A673 (cell line): ENCODE measurements at regions not wholly inside any gene's neighbourhood (a gene's known extent, or its start where the extent isn't known, plus 50 kb on each side); places are given as distances from the start of the nearest gene placed in this dataset.

Source experiments
- BruUV-seq: library from RNA; stranded (reverse); fragments of 400-500 nt; replicated peaks from 2 replicates; lab custom pipeline; 2021; lab: Mats Ljungman, UMichigan
- CTCF ChIA-PET: fragments of 300-600 bp; sonication (Branson Sonifier 250); formaldehyde crosslinking; loops from one replicate; lab custom pipeline; 2022; ENCODE audit warnings: antibody characterized with exemption; lab: Charles Lee
- POLR2A ChIA-PET: fragments of 300-600 bp; sonication (Branson Sonifier 250); formaldehyde crosslinking; loops from one replicate; lab custom pipeline; 2022; ENCODE audit warnings: antibody characterized with exemption; ENCODE audit not compliant: low non-redundant PET; lab: Charles Lee
- DNase-seq: peaks from one replicate; pipeline ENCODE4 v3.0.0-alpha.2; 2015; ENCODE audit warnings: low spot score
- H3K27ac ChIP-seq: fragments of 200-600 bp; sonication (generic); 2 replicates; pipeline ENCODE4 v1.5.1; 2016; ENCODE audit warnings: mixed run types, low read depth, mild to moderate bottlenecking, mixed read lengths, antibody characterized with exemption, low read length; ENCODE audit not compliant: poor library complexity, severe bottlenecking
- H3K27me3 ChIP-seq: fragments of 200-600 bp; sonication (generic); replicated peaks from 2 replicates; pipeline ENCODE4 v1.6.1; 2017; ENCODE audit warnings: mixed run types, low read depth, mild to moderate bottlenecking, mixed read lengths, antibody characterized with exemption, low read length; ENCODE audit not compliant: insufficient read depth, poor library complexity
- H3K36me3 ChIP-seq: fragments of 200-600 bp; sonication (generic); 2 replicates; pipeline ENCODE4 v1.6.1; 2016; ENCODE audit warnings: mixed run types, mild to moderate bottlenecking, mixed read lengths, antibody characterized with exemption, low read length; ENCODE audit not compliant: insufficient read depth, poor library complexity, severe bottlenecking
- H3K4me1 ChIP-seq: fragments of 200-600 bp; sonication (generic); 2 replicates; pipeline ENCODE4 v1.6.1; 2017; ENCODE audit warnings: mixed run types, mild to moderate bottlenecking, mixed read lengths, antibody characterized with exemption, low read length; ENCODE audit not compliant: insufficient read depth, poor library complexity, severe bottlenecking
- H3K4me3 ChIP-seq: fragments of 200-600 bp; sonication (generic); 2 replicates; pipeline ENCODE4 v1.5.1; 2016; ENCODE audit warnings: low read depth, mixed run types, mild to moderate bottlenecking, mixed read lengths, low read length; ENCODE audit not compliant: poor library complexity, severe bottlenecking
- H3K9me3 ChIP-seq: fragments of 200-600 bp; sonication (generic); 2 replicates; pipeline ENCODE4 v1.6.1; 2016; ENCODE audit warnings: mixed run types, low read depth, mild to moderate bottlenecking, mixed read lengths, antibody characterized with exemption, low read length; ENCODE audit not compliant: poor library complexity, severe bottlenecking
- EZH2 ChIP-seq: fragments of 200-600 bp; sonication (generic); IDR thresholded peaks from 2 replicates; pipeline ENCODE4 v1.6.1; 2017; ENCODE audit warnings: borderline replicate concordance, low read depth, mild to moderate bottlenecking, mixed read lengths, antibody characterized with exemption, low read length; ENCODE audit not compliant: poor library complexity, severe bottlenecking
- intact Hi-C: fragments of 100-400 bp; cut with micrococcal nuclease; formaldehyde crosslinking; loops from one replicate; pipeline ENCODE4 v1.10.0; 2022; ENCODE audit not compliant: unreplicated experiment
- TF ChIP-seq, protein P1 (sequence below): fragments of 300-800, 200-600 bp; sonication (generic); conservative IDR thresholded peaks from 2 replicates; pipeline ENCODE4 v1.5.1; 2017; ENCODE audit warnings: low read depth, mild to moderate bottlenecking, antibody characterized with exemption, low read length, moderate library complexity, mixed read lengths

DNA sequence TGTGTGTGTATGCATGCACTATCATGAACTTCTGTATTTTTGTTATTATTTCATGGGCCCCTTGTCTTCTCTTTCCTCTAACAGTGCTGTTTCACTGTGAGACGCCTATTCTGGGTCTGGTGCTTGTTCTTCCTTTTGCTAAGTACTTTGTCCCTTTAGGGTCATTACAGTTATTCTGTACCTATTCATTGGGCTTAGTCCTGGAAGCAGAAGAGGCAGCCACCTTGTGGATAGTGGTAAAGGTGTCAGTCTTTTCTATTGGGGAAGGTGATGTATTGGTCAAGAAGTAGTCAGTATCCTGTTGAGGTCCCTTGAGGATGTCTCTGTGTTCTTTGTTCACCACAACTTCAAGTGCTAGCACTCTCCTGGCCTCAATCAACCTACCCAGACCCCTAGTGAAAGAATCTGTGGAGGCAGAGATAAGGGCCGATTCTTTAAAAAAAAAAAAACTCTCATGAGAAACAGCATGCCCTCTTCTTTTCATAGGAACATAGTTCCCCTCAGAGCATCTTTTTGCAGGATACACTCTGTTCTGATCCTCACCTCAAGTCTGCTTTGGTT, 593.8 kb downstream of the SPRY1 start:
- Histone ChIP-seq H3K36me3 (no peaks in the 10 kb centered on the region), H3K27ac (no peak overlapping the region), H3K4me3 (no peak overlapping the region), H3K27me3 (no peaks in the 10 kb centered on the region), H3K9me3 (no peaks in the 10 kb centered on the region), H3K4me1 (no peaks in the 10 kb centered on the region)
- CTCF ChIA-PET = no interaction called here
- POLR2A ChIA-PET = no interaction called here
- TF ChIP-seq EZH2 = no peak
- TF ChIP-seq, protein P1, sequence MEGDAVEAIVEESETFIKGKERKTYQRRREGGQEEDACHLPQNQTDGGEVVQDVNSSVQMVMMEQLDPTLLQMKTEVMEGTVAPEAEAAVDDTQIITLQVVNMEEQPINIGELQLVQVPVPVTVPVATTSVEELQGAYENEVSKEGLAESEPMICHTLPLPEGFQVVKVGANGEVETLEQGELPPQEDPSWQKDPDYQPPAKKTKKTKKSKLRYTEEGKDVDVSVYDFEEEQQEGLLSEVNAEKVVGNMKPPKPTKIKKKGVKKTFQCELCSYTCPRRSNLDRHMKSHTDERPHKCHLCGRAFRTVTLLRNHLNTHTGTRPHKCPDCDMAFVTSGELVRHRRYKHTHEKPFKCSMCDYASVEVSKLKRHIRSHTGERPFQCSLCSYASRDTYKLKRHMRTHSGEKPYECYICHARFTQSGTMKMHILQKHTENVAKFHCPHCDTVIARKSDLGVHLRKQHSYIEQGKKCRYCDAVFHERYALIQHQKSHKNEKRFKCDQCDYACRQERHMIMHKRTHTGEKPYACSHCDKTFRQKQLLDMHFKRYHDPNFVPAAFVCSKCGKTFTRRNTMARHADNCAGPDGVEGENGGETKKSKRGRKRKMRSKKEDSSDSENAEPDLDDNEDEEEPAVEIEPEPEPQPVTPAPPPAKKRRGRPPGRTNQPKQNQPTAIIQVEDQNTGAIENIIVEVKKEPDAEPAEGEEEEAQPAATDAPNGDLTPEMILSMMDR = no peak
- BruUV-seq = no TSS peak
- intact Hi-C loops = no loop called here
- no peak for DNase-seq

DNA sequence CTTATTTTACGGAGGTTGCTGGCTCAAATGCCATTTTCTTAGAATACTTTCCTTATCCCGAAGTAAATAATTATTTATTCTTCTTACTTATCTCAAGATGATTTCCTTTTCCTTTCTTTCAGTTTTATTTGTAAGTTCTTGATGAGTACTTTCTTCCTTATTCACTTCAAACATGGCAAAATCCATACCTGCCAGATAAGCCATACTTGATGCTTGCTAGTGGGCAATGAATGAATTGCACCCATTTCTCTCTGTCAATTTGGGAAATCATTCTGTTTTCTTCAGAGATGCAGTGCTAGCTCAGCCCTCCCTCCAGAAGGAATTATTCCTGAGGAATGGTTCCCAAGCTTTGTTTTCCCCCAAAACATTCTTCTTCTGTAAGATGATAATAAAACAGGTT, 598.3 kb downstream of the SPRY1 start:
- Histone ChIP-seq H3K4me3 (no peak overlapping the region), H3K27ac (no peak overlapping the region), H3K36me3 (no peaks in the 10 kb centered on the region), H3K27me3 (no peaks in the 10 kb centered on the region), H3K9me3 (no peaks in the 10 kb centered on the region), H3K4me1 (no peaks in the 10 kb centered on the region)
- DNase-seq = no peak
- POLR2A ChIA-PET = no interaction called here
- CTCF ChIA-PET = no interaction called here
- BruUV-seq = no TSS peak
- no peak for TF ChIP-seq EZH2
- TF ChIP-seq, protein P1 = peak; percentile 44; the same call in 1 of the 2 replicates
- intact Hi-C loops = no loop called here

DNA sequence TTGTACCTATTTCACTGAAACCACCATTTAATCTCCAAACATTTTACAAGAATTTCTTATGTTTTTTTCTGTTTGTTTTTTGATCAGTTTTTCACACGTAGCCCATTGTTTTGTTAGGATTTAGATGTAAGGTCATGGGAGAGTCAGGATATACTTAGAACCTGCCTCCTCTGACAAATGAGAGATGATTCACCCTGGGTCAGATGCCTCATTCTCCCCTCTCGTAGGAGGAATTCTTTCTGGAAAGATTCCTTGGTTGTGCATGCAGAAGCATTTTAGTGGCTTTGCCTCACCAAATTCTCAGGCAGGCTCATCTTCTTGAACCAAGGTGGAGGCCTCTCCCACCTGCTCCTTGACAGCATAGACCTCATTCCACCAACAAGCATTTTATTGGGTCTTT, 599.3 kb downstream of the SPRY1 start:
- H3K4me1 ChIP-seq = no peaks in the 10 kb centered on the region
- no TSS peak for BruUV-seq
- no peak overlapping the region for H3K4me3 ChIP-seq
- H3K27ac ChIP-seq = no peak overlapping the region
- no peaks in the 10 kb centered on the region for H3K36me3 ChIP-seq
- DNase-seq = no peak
- no peaks in the 10 kb centered on the region for H3K9me3 ChIP-seq
- no peaks in the 10 kb centered on the region for H3K27me3 ChIP-seq
- CTCF ChIA-PET = no interaction called here
- POLR2A ChIA-PET = no interaction called here
- intact Hi-C loops = no loop called here
- TF ChIP-seq, protein P1 = no peak
- no peak for TF ChIP-seq EZH2
